SK-N-SH treated with all-trans-retinoic acid at 6 μM for 48 hours (cell line): ENCODE measurements at regions not wholly inside any gene's neighbourhood (a gene's known extent, or its start where the extent isn't known, plus 50 kb on each side); places are given as distances from the start of the nearest gene placed in this dataset.

ENCODE experiments used
- ATAC-seq: fragments of 200-7000 bp; cut with Tn5 transposase; 3 replicates; pipeline ENCODE4 v1.9.1; 2020; ENCODE audit warnings: mild to moderate bottlenecking, moderate library complexity
- ARNTL ChIP-seq: fragments of 450-650 bp; formaldehyde crosslinking; IDR thresholded peaks from 2 replicates; pipeline ENCODE4 v1.5.0; 2020; ENCODE audit warnings: low read depth, mild to moderate bottlenecking, moderate library complexity, borderline replicate concordance
- BACH2 ChIP-seq: fragments of 250-450 bp; sonication (Bioruptor Pico); IDR thresholded peaks from 2 replicates; pipeline ENCODE4 v1.9.0; 2021; ENCODE audit warnings: mild to moderate bottlenecking, borderline replicate concordance
- CREB5 ChIP-seq: fragments of 250-450 bp; sonication (Bioruptor Pico); IDR thresholded peaks from 2 replicates; pipeline ENCODE4 v1.5.1; 2020; ENCODE audit warnings: low read depth, mild to moderate bottlenecking, moderate library complexity
- CSRNP3 ChIP-seq: fragments of 250-450 bp; sonication (Bioruptor Pico); IDR thresholded peaks from 2 replicates; pipeline ENCODE4 v1.5.1; 2021; ENCODE audit warnings: mild to moderate bottlenecking, moderate library complexity
- ESRRG ChIP-seq: fragments of 250-450 bp; sonication (Bioruptor Pico); IDR thresholded peaks from 2 replicates; pipeline ENCODE4 v1.6.1; 2021; ENCODE audit warnings: mild to moderate bottlenecking
- GLIS3 ChIP-seq: fragments of 250-450 bp; sonication (Bioruptor Pico); IDR thresholded peaks from 2 replicates; pipeline ENCODE4 v1.5.0; 2020; ENCODE audit warnings: mild to moderate bottlenecking, moderate library complexity
- ISL1 ChIP-seq: fragments of 250-450 bp; sonication (Bioruptor Pico); IDR thresholded peaks from 2 replicates; pipeline ENCODE4 v2.1.2; 2022; ENCODE audit warnings: mild to moderate bottlenecking, moderate library complexity
- OSR1 ChIP-seq: fragments of 250-450 bp; sonication (Bioruptor Pico); IDR thresholded peaks from 2 replicates; pipeline ENCODE4 v1.8.0; 2022; ENCODE audit warnings: moderate library complexity, mild to moderate bottlenecking, inconsistent platforms
- PATZ1 ChIP-seq: fragments of 250-450 bp; sonication (Bioruptor Pico); IDR thresholded peaks from 2 replicates; pipeline ENCODE4 v1.8.0; 2020; ENCODE audit warnings: mild to moderate bottlenecking, moderate library complexity, borderline replicate concordance
- POU6F1 ChIP-seq: fragments of 250-450 bp; sonication (Bioruptor Pico); IDR thresholded peaks from 2 replicates; pipeline ENCODE4 v1.8.0; 2021; ENCODE audit warnings: low read depth, mild to moderate bottlenecking, moderate library complexity, borderline replicate concordance
- PPARA ChIP-seq: fragments of 250-450 bp; sonication (Bioruptor Pico); IDR thresholded peaks from 2 replicates; pipeline ENCODE4 v1.5.0; 2020; ENCODE audit warnings: mild to moderate bottlenecking, borderline replicate concordance
- RARB ChIP-seq: fragments of 250-450 bp; sonication (Bioruptor Pico); IDR thresholded peaks from 2 replicates; pipeline ENCODE4 v1.8.0; 2021; ENCODE audit warnings: mild to moderate bottlenecking, moderate library complexity
- SNAI2 ChIP-seq: fragments of 250-450 bp; sonication (Bioruptor Pico); IDR thresholded peaks from 2 replicates; pipeline ENCODE4 v1.5.0; 2020; ENCODE audit warnings: mild to moderate bottlenecking, moderate library complexity
- TCF4 ChIP-seq: fragments of 250-450 bp; sonication (Bioruptor Pico); IDR thresholded peaks from 2 replicates; pipeline ENCODE4 v1.8.0; 2021; ENCODE audit warnings: mild to moderate bottlenecking, moderate library complexity, borderline replicate concordance
- TOX ChIP-seq: fragments of 250-450 bp; sonication (Bioruptor Pico); IDR thresholded peaks from 2 replicates; pipeline ENCODE4 v1.8.0; 2021; ENCODE audit warnings: mild to moderate bottlenecking, moderate library complexity, borderline replicate concordance
- TSHZ2 ChIP-seq: fragments of 250-450 bp; sonication (Bioruptor Pico); IDR thresholded peaks from 2 replicates; pipeline ENCODE4 v1.5.0; 2020; ENCODE audit warnings: mild to moderate bottlenecking, moderate library complexity
- ZC3H10 ChIP-seq: fragments of 250-450 bp; sonication (Bioruptor Pico); IDR thresholded peaks from 2 replicates; pipeline ENCODE4 v1.5.1; 2021; ENCODE audit warnings: mild to moderate bottlenecking, moderate library complexity
- ZFP30 ChIP-seq: fragments of 450-650 bp; formaldehyde crosslinking; IDR thresholded peaks from 2 replicates; pipeline ENCODE4 v1.5.0; 2022; ENCODE audit warnings: mild to moderate bottlenecking, moderate library complexity
- ZNF565 ChIP-seq: fragments of 450-650 bp; formaldehyde crosslinking; conservative IDR thresholded peaks from 2 replicates; pipeline ENCODE4 v1.5.0; 2020; ENCODE audit warnings: low read depth, mild to moderate bottlenecking, moderate library complexity
- ZNF70 ChIP-seq: fragments of 450-650 bp; formaldehyde crosslinking; IDR thresholded peaks from 2 replicates; pipeline ENCODE4 v1.5.0; 2020; ENCODE audit warnings: mild to moderate bottlenecking, moderate library complexity
- ZNF8 ChIP-seq: fragments of 450-650 bp; formaldehyde crosslinking; IDR thresholded peaks from 2 replicates; pipeline ENCODE4 v1.5.0; 2020; ENCODE audit warnings: mild to moderate bottlenecking, moderate library complexity

- no peak for TF ChIP-seq ISL1
- TF ChIP-seq TOX (CRISPR knock-in tag), result no peak
- TF ChIP-seq TCF4 (CRISPR knock-in tag), result no peak
- no peak for TF ChIP-seq ZC3H10 (CRISPR knock-in tag)
- TF ChIP-seq CREB5, result no peak
- ATAC-seq, result no peak
These were observed 427.5 kb upstream of the KLHL29 start for GRCh38 chr2:22957446-22957845.

- ATAC-seq, result no peak
- TF ChIP-seq ZFP30 (no peak), CSRNP3 (CRISPR knock-in tag) (no peak), ZC3H10 (CRISPR knock-in tag) (no peak), PATZ1 (no peak), ARNTL (CRISPR knock-in tag) (no peak), ZNF8 (CRISPR knock-in tag) (no peak), BACH2 (CRISPR knock-in tag) (no peak), TSHZ2 (no peak), TCF4 (CRISPR knock-in tag) (no peak), ESRRG (CRISPR knock-in tag) (no peak), ZNF565 (CRISPR knock-in tag) (no peak), OSR1 (no peak), POU6F1 (no peak), PPARA (CRISPR knock-in tag) (no peak), RARB (CRISPR knock-in tag) (no peak), ZNF70 (CRISPR knock-in tag) (no peak)
These were observed 426.7 kb upstream of the KLHL29 start for GRCh38 chr2:22958308-22958707.

- ATAC-seq, result no peak
- TF ChIP-seq ZC3H10 (CRISPR knock-in tag) (no peak), ZNF565 (CRISPR knock-in tag) (no peak), ZNF8 (CRISPR knock-in tag) (no peak), TSHZ2 (no peak), CSRNP3 (CRISPR knock-in tag) (no peak), GLIS3 (CRISPR knock-in tag) (no peak), SNAI2 (CRISPR knock-in tag) (no peak), ZFP30 (no peak), CREB5 (no peak)
These were observed 417.2 kb upstream of the KLHL29 start for GRCh38 chr2:22967756-22968155.
